Fibroblast of villous mesenchyme (primary cell): ENCODE measurements at regions not wholly inside any gene's neighbourhood (a gene's known extent, or its start where the extent isn't known, plus 50 kb on each side); places are given as distances from the start of the nearest gene placed in this dataset.

Experiments used
- DNase-seq: peaks from one replicate; pipeline ENCODE4 v3.0.0-alpha.2; 2010; ENCODE audit warnings: low read depth
- H3K4me3 ChIP-seq: 2 replicates; pipeline ENCODE4 v1.5.1; 2011; ENCODE audit warnings: low read depth, mild to moderate bottlenecking, low read length
- TF ChIP-seq, protein P1 (sequence below): IDR thresholded peaks from 2 replicates; pipeline ENCODE4 v1.5.1; 2012; ENCODE audit warnings: low read depth, mild to moderate bottlenecking, low read length; ENCODE audit not compliant: insufficient read depth

- DNase-seq, result no peak
Observed at GRCh38 chr2:59693231-59693959, 860.1 kb downstream of the BCL11A start.

DNA sequence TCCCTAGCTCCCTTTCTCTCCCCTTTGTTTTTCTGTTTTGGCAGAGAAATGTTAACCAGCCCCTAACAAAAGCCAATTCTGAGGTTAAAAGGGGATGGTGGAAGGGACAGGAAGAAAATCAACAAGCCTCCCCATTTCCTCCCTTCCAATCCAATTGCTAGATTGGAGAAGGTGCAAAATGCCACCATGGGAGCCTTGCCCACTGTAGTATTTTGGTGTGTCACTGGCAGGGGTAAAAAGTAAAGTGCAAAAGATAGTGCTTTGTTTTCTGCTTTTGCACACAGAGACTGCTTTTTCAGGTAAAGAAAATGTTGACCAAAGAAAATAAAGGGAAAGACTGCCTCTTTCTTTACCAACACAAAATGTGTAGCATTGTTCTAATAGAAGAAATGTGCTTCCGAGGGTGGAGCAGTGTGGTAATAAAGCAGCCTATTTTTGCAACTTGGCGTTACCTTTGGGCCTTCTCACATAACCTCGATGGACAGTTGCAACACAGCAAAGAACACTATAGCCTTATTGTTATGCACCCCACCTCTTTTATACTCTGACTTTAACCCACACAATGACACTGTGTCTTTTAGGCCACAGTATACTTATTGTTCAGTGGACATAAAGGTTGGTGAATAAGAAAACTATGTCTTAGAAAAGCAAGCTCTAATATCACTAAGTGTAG, 861.8 kb downstream of the BCL11A start:
- no peak overlapping the region for H3K4me3 ChIP-seq
- TF ChIP-seq, protein P1, sequence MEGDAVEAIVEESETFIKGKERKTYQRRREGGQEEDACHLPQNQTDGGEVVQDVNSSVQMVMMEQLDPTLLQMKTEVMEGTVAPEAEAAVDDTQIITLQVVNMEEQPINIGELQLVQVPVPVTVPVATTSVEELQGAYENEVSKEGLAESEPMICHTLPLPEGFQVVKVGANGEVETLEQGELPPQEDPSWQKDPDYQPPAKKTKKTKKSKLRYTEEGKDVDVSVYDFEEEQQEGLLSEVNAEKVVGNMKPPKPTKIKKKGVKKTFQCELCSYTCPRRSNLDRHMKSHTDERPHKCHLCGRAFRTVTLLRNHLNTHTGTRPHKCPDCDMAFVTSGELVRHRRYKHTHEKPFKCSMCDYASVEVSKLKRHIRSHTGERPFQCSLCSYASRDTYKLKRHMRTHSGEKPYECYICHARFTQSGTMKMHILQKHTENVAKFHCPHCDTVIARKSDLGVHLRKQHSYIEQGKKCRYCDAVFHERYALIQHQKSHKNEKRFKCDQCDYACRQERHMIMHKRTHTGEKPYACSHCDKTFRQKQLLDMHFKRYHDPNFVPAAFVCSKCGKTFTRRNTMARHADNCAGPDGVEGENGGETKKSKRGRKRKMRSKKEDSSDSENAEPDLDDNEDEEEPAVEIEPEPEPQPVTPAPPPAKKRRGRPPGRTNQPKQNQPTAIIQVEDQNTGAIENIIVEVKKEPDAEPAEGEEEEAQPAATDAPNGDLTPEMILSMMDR, result no peak
- no peak for DNase-seq

More at GRCh38 chr2:59693231-59693959, 860.1 kb downstream of the BCL11A start:
- TF ChIP-seq, protein P1, result no peak
- H3K4me3 ChIP-seq, result no peak overlapping the region

DNA sequence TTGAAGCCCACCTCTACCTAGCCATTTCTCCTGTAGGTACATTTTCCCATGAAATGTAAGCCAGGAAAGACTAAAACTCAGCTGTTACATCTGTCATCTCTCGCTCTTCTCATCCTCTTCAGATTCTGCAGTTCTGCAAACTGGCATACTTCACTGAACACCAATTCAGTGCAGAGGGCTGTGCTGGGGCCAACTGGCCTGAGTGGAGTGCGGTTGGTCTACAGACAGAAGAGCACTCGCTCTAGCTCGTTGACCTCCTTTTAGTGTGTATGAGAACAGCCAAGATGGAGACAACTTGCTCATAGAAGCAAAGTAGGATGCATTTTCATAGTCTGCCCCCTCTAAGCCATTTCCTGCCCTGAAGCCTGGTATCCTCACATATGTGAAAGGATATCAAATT, 862.6 kb downstream of the BCL11A start:
- no peak overlapping the region for H3K4me3 ChIP-seq
- TF ChIP-seq, protein P1, result no peak
- no peak for DNase-seq

DNA sequence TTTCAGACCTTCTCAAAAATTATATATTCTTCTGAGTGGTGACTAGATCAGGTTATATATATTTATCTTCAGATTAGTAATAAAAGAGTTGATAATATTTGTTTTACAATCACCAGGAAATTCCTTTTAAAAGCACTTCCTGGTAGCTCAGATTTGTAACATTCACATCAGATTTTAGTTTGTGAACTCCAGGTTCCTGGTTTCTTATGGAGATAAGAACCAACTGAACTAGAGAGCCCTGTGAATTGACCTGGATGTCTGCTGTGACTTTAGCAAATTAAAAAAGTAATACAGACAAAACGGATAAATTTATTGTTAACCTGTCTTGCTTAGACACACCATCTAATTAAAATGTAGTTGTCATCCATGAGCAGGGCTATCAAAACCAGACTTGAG, 868.7 kb downstream of the BCL11A start:
- no peak for DNase-seq
- TF ChIP-seq, protein P1, result no peak
- H3K4me3 ChIP-seq, result no peak overlapping the region

DNA sequence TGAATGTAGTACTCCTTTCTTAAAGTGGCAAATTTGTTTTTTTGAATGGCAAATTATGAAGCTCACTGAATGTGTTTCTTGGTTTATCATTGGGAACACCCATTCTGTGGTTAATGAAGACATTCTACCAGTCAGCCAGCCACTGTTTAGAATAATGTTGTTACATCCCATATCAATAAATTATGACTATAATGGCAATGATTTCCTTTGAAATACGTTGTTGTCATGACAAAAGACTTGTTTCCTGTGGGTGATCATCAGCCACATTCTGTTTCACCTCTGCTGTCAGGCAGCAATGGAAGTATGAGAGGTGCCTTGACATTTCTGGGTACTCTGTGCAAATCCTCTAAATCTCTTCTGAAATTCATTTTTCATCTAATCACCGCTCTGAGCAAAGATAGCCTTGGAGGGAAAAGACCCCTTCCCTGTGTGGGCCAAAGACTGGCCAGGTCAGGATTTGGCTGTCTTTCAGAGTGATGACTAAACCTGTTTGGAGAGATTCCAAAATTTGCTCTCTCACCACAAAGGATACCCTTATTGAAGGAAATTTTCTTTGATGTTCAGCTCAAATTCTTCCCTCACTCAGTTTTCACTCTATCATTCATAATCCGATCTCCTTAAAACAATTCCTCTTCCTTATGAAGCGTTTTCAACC, 869.2 kb downstream of the BCL11A start:
- TF ChIP-seq, protein P1, result no peak
- no peak overlapping the region for H3K4me3 ChIP-seq
- DNase-seq, result no peak

GRCh38 chr2:59680863-59681262, 872.6 kb downstream of the BCL11A start:
- DNase-seq, result no peak
- H3K4me3 ChIP-seq, result no peak overlapping the region
- TF ChIP-seq, protein P1, result no peak
